Tibial artery (tissue), 4 donors: ENCODE measurements at regions not wholly inside any gene's neighbourhood (a gene's known extent, or its start where the extent isn't known, plus 50 kb on each side); places are given as distances from the start of the nearest gene placed in this dataset.

Experiments
- DNase-seq, 2 donors: peaks; one replicate each; pipeline ENCODE4 v3.0.0-alpha.2; 2019
- H3K27ac ChIP-seq, 2 donors: fragments of 200-600 bp; sonication (generic) in 1 of 2; 1 replicate in 1 of 2; 2 replicates in 1 of 2; pipeline ENCODE4 v1.5.1; 2018 to 2019; ENCODE audit warnings: mild to moderate bottlenecking in 1 of 2
- H3K27me3 ChIP-seq, 2 donors: fragments of 200-600 bp; sonication (generic) in 1 of 2; one replicate each; pipeline versions ENCODE4 v1.5.1 to v1.6.0; 2016 to 2019
- H3K36me3 ChIP-seq, 3 donors: fragments of 200-600 bp; sonication (generic) in 2 of 3; one replicate each; pipeline ENCODE4 v1.5.1; 2016 to 2019; ENCODE audit warnings: mild to moderate bottlenecking in 2 of 3
- H3K4me1 ChIP-seq, 4 donors: fragments of 200-600 bp; sonication (generic) in 2 of 4; 1 replicate in 3 of 4; 2 replicates in 1 of 4; pipeline ENCODE4 v1.5.1; 2016 to 2019
- H3K4me3 ChIP-seq, 2 donors: fragments of 200-600 bp; sonication (generic) in 1 of 2; 1 replicate in 1 of 2; 2 replicates in 1 of 2; pipeline ENCODE4 v1.5.1; 2018 to 2019; ENCODE audit warnings: mild to moderate bottlenecking in 2 of 2
- H3K9me3 ChIP-seq, 3 donors: fragments of 200-600 bp; sonication (generic) in 1 of 3; one replicate each; pipeline ENCODE4 v1.5.1; 2016 to 2019
- CTCF ChIP-seq, 2 experiments: fragments of 200-600 bp in 1 of 2; fragments of 450-650 bp in 1 of 2; IDR thresholded peaks; one replicate each; pipeline ENCODE4 v1.5.1; 2017 to 2019; ENCODE audit warnings: antibody characterized with exemption in 2 of 2, mild to moderate bottlenecking in 1 of 2, moderate library complexity in 1 of 2
- intact Hi-C: fragments of 100-400 bp; cut with DNase I; formaldehyde crosslinking; loops from one replicate; pipeline ENCODE4 v1.15.0; 2023; ENCODE audit warnings: low total_unique reads

GRCh38 chr11:15495462-15495861, 380.7 kb downstream of the INSC start:
- no peak for DNase-seq
- H3K36me3 ChIP-seq: no peaks in the 10 kb centered on the region
- H3K4me1 ChIP-seq: no peaks in the 10 kb centered on the region
- no peak overlapping the region for H3K27ac ChIP-seq
- intact Hi-C loops: no loop called here
- no peaks in the 10 kb centered on the region for H3K9me3 ChIP-seq
- no peaks in the 10 kb centered on the region for H3K27me3 ChIP-seq
- TF ChIP-seq CTCF (IDR thresholded peaks at IDR 0.05): no peak
- no peak overlapping the region for H3K4me3 ChIP-seq

- TF ChIP-seq CTCF (IDR thresholded peaks at IDR 0.05): no peak
- DNase-seq: no peak
- Histone ChIP-seq H3K4me3 (no peak overlapping the region), H3K36me3 (no peaks in the 10 kb centered on the region), H3K4me1 (no peaks in the 10 kb centered on the region), H3K27ac (no peak overlapping the region), H3K9me3 (no peaks in the 10 kb centered on the region), H3K27me3 (no peaks in the 10 kb centered on the region)
- intact Hi-C loops: no loop called here
Measured at GRCh38 chr11:15497366-15497765, 382.6 kb downstream of the INSC start.

GRCh38 chr11:15499674-15500073, 385.0 kb downstream of the INSC start:
- Histone ChIP-seq H3K9me3 (no peaks in the 10 kb centered on the region), H3K27me3 (no peaks in the 10 kb centered on the region), H3K4me1 (no peaks in the 10 kb centered on the region), H3K36me3 (no peaks in the 10 kb centered on the region), H3K4me3 (no peak overlapping the region), H3K27ac (no peak overlapping the region)
- intact Hi-C loops: no loop called here
- TF ChIP-seq CTCF (IDR thresholded peaks at IDR 0.05): no peak
- DNase-seq: no peak

GRCh38 chr11:15500643-15501042, 385.9 kb downstream of the INSC start:
- no peak overlapping the region for H3K4me3 ChIP-seq
- no peaks in the 10 kb centered on the region for H3K4me1 ChIP-seq
- DNase-seq: no peak
- intact Hi-C loops: no loop called here
- TF ChIP-seq CTCF (IDR thresholded peaks at IDR 0.05): no peak
- H3K9me3 ChIP-seq: no peaks in the 10 kb centered on the region
- H3K27ac ChIP-seq: no peak overlapping the region
- H3K36me3 ChIP-seq: no peaks in the 10 kb centered on the region
- no peaks in the 10 kb centered on the region for H3K27me3 ChIP-seq

GRCh38 chr11:15501566-15501965, 386.8 kb downstream of the INSC start:
- Histone ChIP-seq H3K4me3 (no peak overlapping the region), H3K27me3 (no peaks in the 10 kb centered on the region), H3K4me1 (no peaks in the 10 kb centered on the region), H3K27ac (no peak overlapping the region), H3K36me3 (no peaks in the 10 kb centered on the region), H3K9me3 (no peaks in the 10 kb centered on the region)
- no peak for TF ChIP-seq CTCF (IDR thresholded peaks at IDR 0.05)
- intact Hi-C loops: no loop called here
- DNase-seq: no peak

GRCh38 chr11:15505155-15505554, 390.4 kb downstream of the INSC start:
- Histone ChIP-seq H3K36me3 (no peaks in the 10 kb centered on the region), H3K9me3 (no peaks in the 10 kb centered on the region), H3K27ac (no peak overlapping the region), H3K4me3 (no peak overlapping the region), H3K4me1 (no peaks in the 10 kb centered on the region), H3K27me3 (no peaks in the 10 kb centered on the region)
- TF ChIP-seq CTCF (IDR thresholded peaks at IDR 0.05): no peak
- no peak for DNase-seq
- intact Hi-C loops: no loop called here
